ENCODE measurements at regions not wholly inside any gene's neighbourhood (a gene's known extent, or its start where the extent isn't known, plus 50 kb on each side); places are given as distances from the start of the nearest gene placed in this dataset.

DNA sequence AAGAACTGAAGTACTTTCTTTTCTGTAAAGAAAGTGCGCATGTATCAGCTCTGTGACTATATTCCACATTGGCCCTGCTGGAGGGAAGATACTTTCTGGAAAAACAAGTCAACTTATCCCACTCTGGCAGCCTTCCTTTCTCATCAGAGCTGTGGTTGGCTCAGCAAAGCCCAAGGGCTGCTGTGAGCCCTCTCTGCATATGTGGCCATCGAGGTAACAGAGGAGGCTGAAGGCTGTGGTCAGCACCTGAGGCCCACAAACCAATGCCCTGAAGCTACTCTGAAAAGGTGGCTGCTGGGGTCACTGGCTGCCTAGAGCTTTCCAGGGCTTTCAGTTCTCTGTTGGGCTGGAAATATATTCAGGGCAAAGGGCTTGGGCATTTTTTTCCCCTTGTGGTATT is 70.8 kb upstream of the IGF1 start:
- DNase-seq (ENCODE audit: low read depth, low spot score): no peak
- TF ChIP-seq, protein P1, sequence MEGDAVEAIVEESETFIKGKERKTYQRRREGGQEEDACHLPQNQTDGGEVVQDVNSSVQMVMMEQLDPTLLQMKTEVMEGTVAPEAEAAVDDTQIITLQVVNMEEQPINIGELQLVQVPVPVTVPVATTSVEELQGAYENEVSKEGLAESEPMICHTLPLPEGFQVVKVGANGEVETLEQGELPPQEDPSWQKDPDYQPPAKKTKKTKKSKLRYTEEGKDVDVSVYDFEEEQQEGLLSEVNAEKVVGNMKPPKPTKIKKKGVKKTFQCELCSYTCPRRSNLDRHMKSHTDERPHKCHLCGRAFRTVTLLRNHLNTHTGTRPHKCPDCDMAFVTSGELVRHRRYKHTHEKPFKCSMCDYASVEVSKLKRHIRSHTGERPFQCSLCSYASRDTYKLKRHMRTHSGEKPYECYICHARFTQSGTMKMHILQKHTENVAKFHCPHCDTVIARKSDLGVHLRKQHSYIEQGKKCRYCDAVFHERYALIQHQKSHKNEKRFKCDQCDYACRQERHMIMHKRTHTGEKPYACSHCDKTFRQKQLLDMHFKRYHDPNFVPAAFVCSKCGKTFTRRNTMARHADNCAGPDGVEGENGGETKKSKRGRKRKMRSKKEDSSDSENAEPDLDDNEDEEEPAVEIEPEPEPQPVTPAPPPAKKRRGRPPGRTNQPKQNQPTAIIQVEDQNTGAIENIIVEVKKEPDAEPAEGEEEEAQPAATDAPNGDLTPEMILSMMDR (IDR thresholded peaks at IDR 0.05; ENCODE audit: insufficient read depth, low read length, missing control alignments): no peak
- ChIA-PET POLR2A (no interaction called here), CTCF (no interaction called here)
- H3K4me3 ChIP-seq (ENCODE audit: low read depth, low read length): no peak overlapping the region

DNA sequence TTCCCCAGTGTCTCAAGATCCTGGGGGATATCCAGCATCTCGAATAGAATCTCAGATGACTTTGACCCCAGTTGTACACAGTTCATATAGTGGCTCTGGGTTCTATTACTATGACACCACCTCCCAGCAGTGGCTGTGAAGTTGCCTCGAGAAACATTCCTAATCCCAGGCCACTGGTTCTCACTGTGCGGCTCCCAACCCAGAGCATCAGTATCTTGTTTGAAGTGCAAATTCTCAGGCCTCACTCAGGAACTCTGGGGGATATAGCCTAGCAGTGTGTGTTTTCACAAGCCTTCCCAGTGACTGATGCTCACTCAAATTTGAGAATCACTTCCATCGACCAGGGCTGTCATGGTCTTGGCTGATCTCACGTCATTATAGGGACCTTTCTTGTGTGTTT is 69.3 kb upstream of the IGF1 start:
- TF ChIP-seq, protein P1 (IDR thresholded peaks at IDR 0.05; ENCODE audit: insufficient read depth, low read length, missing control alignments): no peak
- no peak overlapping the region for H3K4me3 ChIP-seq (ENCODE audit: low read depth, low read length)
- ChIA-PET CTCF (interaction anchor here (0.9 to 1.1 kb wide), 2 partner anchors 9 to 14 kb away, joined by 3 to 4 read pairs; no protein-coding TSS in a partner anchor), POLR2A (no interaction called here)
- DNase-seq (ENCODE audit: low read depth, low spot score): no peak

DNA sequence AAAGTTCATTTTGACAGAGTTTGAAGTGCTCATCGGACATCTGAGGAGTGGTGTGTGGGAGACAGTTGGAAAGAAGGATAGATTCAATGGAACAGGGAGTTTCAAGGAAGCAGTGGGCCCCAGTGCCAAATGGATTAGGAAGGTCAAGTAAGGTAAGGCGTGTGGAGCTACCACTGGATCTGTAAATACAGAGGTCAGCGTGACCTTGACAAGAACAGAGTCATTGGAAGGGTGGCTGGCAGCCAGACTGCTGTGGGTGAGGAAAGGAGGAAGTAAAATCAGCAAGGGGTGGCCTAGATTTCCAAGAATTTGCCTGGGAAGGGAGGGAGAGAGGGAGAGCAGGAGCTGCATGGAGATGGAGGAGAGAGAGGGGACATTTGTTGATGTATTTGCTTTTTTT is 68.2 kb upstream of the IGF1 start:
- DNase-seq (ENCODE audit: low read depth, low spot score): no peak
- TF ChIP-seq, protein P1 (IDR thresholded peaks at IDR 0.05; ENCODE audit: insufficient read depth, low read length, missing control alignments): no peak
- CTCF ChIA-PET: interaction anchor here (1.1 kb wide), 1 partner anchor 19 kb away, joined by 3 read pairs; no protein-coding TSS in a partner anchor
- POLR2A ChIA-PET: no interaction called here
- no peak overlapping the region for H3K4me3 ChIP-seq (ENCODE audit: low read depth, low read length)

DNA sequence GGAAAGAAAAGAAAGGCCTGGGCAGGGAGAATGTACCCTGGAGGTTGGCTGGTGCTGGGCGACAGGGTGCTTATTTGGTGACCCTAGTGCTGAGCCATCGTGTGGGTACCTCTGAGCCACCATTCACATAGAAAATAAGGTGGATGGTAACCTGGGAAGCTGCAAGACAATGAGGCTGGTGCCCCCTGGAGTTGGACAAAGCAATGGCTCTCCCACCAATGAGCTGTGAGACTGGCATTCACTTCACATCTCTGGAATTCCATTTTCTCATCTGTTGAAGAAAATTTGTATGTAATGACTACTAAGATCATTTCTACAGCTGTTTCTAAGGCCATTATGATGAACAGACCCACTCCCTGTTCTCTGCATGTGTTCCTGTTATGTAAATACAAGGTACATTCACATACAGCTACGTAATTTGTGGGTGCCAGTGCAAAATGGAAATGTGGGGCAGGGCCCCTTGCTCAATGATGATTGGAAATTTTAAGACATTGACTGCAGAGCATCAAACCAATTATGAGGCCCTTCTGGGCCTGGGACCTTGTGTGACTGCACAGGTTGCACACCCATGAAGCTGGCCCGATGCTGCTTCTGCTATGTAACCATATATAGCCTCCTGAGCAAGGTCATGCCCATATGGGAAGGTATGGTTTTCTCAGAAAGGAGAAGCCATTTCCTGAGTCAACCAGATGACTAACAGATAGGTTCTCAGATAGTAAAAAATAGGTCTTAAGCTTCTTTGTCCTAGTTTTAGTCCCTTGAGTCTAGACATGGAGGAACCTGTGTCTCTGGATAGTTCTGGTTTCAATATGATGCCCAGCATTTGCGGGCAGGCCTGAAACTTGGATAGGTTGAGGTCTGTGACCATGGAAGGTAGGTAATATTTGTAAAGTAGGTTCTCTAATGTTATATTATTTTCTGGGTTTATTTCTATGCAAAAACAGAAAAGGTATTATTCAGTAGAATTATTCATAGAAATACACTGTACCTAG is 63.4 kb upstream of the IGF1 start:
- no peak overlapping the region for H3K4me3 ChIP-seq (ENCODE audit: low read depth, low read length)
- no peak for DNase-seq (ENCODE audit: low read depth, low spot score)
- TF ChIP-seq, protein P1 (IDR thresholded peaks at IDR 0.05; ENCODE audit: insufficient read depth, low read length, missing control alignments): peak; percentile 22
- POLR2A ChIA-PET: no interaction called here
- CTCF ChIA-PET: interaction anchor here (0.7 to 1.4 kb wide), 9 partner anchors 9 to 192 kb away, joined by 3 to 5 read pairs (median 4); no protein-coding TSS in a partner anchor

DNA sequence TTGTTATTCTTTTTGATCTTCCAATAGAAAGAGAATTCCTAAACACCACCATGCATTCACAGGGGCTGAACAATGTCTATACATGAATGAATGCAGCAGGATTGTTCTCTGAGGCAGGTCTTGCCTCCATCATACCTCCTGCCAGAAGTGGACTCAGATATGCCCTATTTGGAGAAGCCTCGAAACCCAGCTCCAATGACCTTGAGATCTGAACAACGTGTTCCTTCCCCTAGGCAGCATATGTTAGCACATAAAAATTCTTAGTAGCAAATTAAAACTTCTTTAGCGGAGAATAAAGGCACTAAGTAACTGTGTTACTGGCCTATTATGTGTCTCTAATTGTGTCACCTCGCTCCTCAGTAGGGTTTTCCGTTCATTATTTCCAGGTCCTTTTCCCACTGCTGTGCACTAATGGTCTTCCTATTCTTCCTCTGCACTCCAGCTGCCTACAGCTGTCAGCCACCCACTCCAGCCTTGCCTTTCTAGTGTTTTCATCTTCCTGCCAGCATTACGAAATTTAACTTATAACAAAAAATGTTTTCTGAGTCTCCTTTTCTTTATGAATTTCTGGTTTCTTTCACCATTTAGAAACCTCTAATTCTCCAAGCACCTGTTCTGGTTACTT is 62.6 kb upstream of the IGF1 start:
- CTCF ChIA-PET: interaction anchor here (0.8 to 1.4 kb wide), 8 partner anchors 8 to 160 kb away, joined by 3 to 5 read pairs (median 4); no protein-coding TSS in a partner anchor
- TF ChIP-seq, protein P1 (IDR thresholded peaks at IDR 0.05; ENCODE audit: insufficient read depth, low read length, missing control alignments): no peak
- H3K4me3 ChIP-seq (ENCODE audit: low read depth, low read length): no peak overlapping the region
- POLR2A ChIA-PET: no interaction called here
- no peak for DNase-seq (ENCODE audit: low read depth, low spot score)

Data from AG04449 (cell line).